DND-41 (cell line): ENCODE measurements at regions not wholly inside any gene's neighbourhood (a gene's known extent, or its start where the extent isn't known, plus 50 kb on each side); places are given as distances from the start of the nearest gene placed in this dataset.

Experiments
- EZH2 ChIP-seq: IDR thresholded peaks from 3 replicates; pipeline ENCODE4 v1.6.1; 2012; ENCODE audit warnings: borderline replicate concordance, low read depth, mild to moderate bottlenecking, moderate library complexity, low read length, inconsistent platforms; ENCODE audit not compliant: severe bottlenecking
- TF ChIP-seq, protein P1 (sequence below): IDR thresholded peaks from 2 replicates; pipeline ENCODE4 v1.5.1; 2012; ENCODE audit warnings: borderline replicate concordance, low read length, moderate library complexity, mild to moderate bottlenecking; ENCODE audit not compliant: poor library complexity, severe bottlenecking; ENCODE audit errors: extremely low read depth

GRCh38 chr15:45785897-45786296, 151.1 kb downstream of the SQOR start:
- TF ChIP-seq, protein P1, sequence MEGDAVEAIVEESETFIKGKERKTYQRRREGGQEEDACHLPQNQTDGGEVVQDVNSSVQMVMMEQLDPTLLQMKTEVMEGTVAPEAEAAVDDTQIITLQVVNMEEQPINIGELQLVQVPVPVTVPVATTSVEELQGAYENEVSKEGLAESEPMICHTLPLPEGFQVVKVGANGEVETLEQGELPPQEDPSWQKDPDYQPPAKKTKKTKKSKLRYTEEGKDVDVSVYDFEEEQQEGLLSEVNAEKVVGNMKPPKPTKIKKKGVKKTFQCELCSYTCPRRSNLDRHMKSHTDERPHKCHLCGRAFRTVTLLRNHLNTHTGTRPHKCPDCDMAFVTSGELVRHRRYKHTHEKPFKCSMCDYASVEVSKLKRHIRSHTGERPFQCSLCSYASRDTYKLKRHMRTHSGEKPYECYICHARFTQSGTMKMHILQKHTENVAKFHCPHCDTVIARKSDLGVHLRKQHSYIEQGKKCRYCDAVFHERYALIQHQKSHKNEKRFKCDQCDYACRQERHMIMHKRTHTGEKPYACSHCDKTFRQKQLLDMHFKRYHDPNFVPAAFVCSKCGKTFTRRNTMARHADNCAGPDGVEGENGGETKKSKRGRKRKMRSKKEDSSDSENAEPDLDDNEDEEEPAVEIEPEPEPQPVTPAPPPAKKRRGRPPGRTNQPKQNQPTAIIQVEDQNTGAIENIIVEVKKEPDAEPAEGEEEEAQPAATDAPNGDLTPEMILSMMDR, result no peak
- TF ChIP-seq EZH2, result no peak
